HG02571 (cell line): ENCODE measurements at regions not wholly inside any gene's neighbourhood (a gene's known extent, or its start where the extent isn't known, plus 50 kb on each side); places are given as distances from the start of the nearest gene placed in this dataset.
"Not testable (repeated sequence)": the region's sequence is repeated elsewhere in the genome, so short reads cannot be mapped to it uniquely, and the experiment has no call there.

Experiments used
- ATAC-seq: cut with Tn5 transposase; IDR thresholded peaks from one replicate; pipeline ENCODE4 v1.9.1; 2021; ENCODE audit warnings: mild to moderate bottlenecking, moderate library complexity; ENCODE audit not compliant: unreplicated experiment

DNA sequence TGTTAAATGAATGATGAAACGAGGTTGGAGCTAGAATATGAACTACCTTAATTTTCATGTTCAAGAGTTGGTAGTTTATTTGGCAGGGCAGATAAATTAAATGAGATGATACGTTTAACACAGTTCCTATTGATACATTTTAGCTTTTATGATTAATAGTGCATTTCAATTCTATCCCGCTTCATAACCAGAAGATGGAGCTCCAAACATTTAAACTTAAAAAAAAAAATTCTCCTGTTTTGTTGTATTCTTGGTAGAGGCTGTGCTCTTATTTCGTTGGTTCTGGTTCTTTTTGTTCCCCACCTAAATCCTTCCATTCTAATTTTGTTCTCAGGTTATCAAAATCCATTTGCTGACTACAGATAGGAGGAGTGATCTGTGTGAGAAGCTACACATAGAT, 71.8 kb upstream of the PTPN13 start:
- ATAC-seq = no peak

DNA sequence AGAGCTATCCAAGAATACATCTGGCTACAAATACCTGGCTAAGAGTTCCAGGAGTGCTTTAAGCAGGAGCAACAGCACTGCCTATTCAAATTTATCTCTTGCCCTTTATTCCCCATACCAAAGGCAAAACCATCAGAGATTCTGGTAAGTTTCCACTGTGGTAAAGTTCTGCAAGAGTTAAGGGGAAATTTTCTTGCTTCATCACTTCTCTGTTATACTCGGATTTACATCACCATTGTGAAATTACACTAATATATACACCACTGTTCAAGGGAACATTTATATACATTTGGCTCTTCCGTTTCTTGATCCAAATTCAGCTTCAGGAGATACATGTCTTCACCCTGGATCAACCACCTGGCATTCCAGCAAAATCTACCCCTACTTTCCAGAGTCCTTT, 70.8 kb upstream of the PTPN13 start:
- ATAC-seq = no peak

- not testable (repeated sequence) for ATAC-seq
Observed at GRCh38 chr4:86527713-86528112, 66.4 kb upstream of the PTPN13 start.

DNA sequence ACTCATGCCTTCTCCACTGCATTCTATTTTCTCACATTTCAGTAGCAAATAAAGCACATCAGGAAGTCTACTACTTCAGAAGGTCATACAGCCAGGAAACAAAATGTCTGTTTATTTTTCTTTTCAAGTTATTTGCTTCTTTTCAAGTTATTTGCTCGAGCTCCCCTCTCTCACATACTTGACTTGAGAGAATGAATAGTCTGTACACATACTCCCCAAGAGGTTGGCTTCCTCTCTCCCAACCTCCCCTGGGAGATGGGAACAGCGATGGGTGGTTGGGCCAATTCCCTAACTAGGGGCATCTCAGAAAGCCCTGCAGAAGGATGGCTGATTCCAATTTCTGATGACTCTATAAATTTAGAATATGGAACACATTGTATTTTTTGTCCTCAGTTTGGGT, 64.7 kb upstream of the PTPN13 start:
- ATAC-seq = no peak

DNA sequence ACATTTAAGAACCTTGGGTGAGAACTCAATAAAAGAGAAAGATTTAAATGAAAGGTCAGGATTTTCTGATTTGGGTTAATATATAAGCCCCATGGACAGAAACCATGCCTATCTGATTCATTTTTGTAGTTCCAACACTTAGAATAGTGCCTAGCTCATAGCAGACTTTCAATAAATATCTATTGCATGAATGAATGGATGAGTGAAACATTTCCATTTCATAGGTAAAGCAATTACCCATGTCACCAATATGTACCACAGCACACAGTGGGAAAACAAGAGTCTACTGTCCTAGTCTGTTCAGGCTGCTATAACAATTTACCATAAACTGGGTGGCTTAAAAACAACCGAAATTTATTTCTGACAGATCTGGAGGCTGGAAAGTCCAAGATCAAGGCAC, 63.9 kb upstream of the PTPN13 start:
- no peak for ATAC-seq

GRCh38 chr4:86531440-86531839, 62.7 kb upstream of the PTPN13 start:
- ATAC-seq = no peak

DNA sequence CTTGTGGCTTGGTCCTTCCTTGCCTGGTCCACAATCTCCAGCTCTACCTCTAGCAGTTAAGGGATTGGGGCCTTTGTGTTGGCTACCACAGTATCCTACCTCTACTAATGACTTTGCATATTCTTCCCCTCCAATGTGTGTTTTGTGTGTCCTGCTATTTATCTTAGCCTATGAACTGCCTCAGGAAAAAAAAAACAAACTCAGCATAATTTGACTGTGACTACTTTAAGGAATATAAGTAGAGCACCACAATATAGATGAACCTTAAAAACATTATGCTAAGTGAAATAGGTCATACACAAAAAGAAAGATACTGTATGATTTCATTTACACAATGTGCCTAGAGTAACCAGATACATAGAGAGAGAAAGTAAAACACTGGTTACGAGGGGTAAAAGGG, 61.3 kb upstream of the PTPN13 start:
- no peak for ATAC-seq

GRCh38 chr4:86536151-86536550, 58.0 kb upstream of the PTPN13 start:
- ATAC-seq = no peak

DNA sequence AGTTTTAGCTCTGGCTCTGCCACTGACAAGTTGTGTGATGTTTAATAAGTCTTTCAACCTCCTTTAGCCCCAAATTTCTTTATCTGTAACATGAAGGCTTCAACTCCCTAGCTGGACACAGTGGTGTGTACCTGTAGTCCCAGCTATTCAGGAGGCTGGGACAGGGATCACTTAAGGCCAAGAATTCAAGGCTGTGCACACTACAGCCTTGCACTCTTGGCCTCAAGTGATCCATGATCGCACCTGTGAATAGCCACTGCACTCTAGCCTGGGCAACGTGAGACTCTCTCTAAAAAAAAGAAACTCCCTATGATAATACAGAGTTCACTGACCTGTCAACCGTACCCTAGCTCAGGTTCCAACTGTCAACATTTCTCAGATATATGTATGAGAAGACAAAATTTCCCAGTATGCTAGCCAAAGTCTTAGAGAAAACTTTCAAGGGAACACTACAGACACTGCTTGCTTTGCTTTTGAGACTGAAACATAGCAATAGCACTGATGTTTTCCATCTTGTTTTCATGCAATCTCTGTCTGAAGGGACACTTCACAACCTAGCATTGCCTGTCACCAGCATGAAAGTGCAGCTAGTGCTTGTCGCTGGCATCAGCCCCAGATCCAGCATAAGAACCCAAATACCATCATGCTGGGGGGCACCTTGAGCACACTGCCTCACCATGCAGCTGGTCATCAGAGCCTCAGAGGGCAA, 51.6 kb upstream of the PTPN13 start:
- no peak for ATAC-seq

GRCh38 chr4:86543080-86543479, 51.0 kb upstream of the PTPN13 start:
- ATAC-seq = no peak

DNA sequence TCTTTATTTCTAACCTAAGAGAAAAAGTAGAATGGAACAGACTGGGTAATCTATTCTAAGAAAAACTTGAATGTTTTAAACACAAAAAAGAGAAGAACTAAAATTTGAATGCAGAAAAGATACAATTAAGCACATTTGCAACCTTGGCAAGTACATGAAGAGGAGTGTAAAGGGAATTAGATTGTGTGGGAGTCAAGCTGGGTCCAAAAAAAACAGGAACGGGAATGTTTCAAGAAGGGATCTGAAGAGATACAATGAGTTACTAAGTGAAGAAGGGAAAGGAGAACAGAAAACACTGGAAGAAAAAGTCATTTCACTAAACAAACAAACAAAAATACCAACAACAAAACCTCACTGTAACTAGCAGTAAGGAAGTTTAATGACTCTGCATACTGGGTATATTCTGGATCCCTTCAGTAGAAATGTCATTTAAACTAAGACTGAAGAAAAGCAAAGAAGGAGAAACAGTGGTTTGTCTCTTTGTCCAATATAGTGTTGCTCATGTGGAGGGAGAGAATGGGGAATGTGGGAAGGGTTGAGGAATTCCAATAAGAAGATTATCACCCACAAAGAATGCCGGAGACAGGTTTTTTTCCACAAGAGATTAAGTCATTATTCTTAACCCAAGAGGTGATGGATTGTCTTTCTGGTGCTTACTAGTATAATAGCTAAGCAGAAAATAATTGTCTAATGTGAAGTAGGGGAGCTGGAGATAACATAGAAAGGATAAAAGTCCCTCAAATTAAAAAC, 50.4 kb upstream of the PTPN13 start:
- ATAC-seq = no peak

DNA sequence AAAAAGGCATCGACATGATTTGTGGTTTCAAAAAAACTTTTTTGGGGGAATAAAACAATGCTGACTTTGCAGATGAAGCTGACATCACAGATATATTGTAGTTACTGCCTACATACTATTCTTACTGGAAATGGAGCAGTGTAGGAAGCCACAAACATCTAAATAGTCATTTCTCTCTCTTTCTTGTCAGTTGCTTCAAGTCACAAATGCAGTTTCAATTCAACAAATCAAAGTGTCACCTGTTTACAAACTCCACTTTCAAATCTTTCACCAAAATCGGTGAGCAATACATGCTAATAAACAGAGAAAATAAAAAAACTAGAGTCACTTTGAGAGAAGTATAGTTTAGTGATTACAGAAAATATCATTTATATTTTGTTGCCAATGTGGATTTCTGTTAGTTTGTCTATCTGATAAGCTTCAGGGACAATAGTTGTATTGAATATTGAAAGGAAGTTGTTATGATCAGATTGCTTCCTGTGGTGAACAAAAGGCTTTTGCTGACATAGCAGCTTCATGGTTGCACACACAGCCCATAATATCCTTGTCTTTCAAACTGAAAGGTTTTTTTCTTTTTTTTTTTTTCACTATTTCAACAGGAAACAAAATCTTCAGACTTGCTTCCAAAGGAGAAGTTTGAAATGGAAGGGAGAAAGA, 49.7 kb upstream of the PTPN13 start:
- ATAC-seq = peak; percentile 78
